Ovary (tissue), 7 donors: ENCODE measurements at regions not wholly inside any gene's neighbourhood (a gene's known extent, or its start where the extent isn't known, plus 50 kb on each side); places are given as distances from the start of the nearest gene placed in this dataset.

Experiments
- DNase-seq, 5 donors: peaks; one replicate each; pipeline ENCODE4 v3.0.0-alpha.2; 2019 to 2020
- H3K27ac ChIP-seq, 2 donors: fragments of 200-600 bp; one replicate each; pipeline versions ENCODE4 v1.5.1 to v1.8.0; 2019 to 2022
- H3K27me3 ChIP-seq: fragments of 200-600 bp; one replicate; pipeline ENCODE4 v1.8.0; 2022
- H3K36me3 ChIP-seq: fragments of 200-600 bp; sonication (generic); one replicate; pipeline ENCODE4 v1.5.1; 2019
- H3K4me1 ChIP-seq: one replicate; pipeline ENCODE4 v1.8.1; 2013; ENCODE audit warnings: mild to moderate bottlenecking, moderate library complexity; ENCODE audit not compliant: insufficient read depth
- H3K4me3 ChIP-seq: fragments of 200-600 bp; sonication (generic); one replicate; pipeline ENCODE4 v1.5.1; 2017
- H3K9me3 ChIP-seq, 2 donors: fragments of 200-600 bp in 1 of 2; sonication (generic) in 1 of 2; one replicate each; pipeline versions ENCODE4 v1.5.1 to v1.8.1; 2013 to 2019; ENCODE audit warnings: mild to moderate bottlenecking in 1 of 2, moderate library complexity in 1 of 2
- CTCF ChIP-seq, 3 donors: fragments of 450-650 bp in 2 of 3; fragments of 200-600 bp in 1 of 3; IDR thresholded peaks; one replicate each; pipeline versions ENCODE4 v1.5.1 to v1.8.0; 2016 to 2022; ENCODE audit warnings: antibody characterized with exemption in 3 of 3, mild to moderate bottlenecking in 1 of 3
- EP300 ChIP-seq: sonication (generic); formaldehyde crosslinking; IDR thresholded peaks from one replicate; pipeline ENCODE4 v1.6.1; 2017; ENCODE audit warnings: antibody characterized with exemption
- POLR2A ChIP-seq: fragments of 450-650 bp; IDR thresholded peaks from one replicate; pipeline ENCODE4 v1.6.1; 2017; ENCODE audit warnings: antibody characterized with exemption, mild to moderate bottlenecking, moderate library complexity
- WGBS, 3 donors: extraction: QIAGEN DNeasy Blood & Tissue Kit in 1 of 3; methylation state at CpG; one replicate each; pipeline versions ENCODE4 v1.1.5 to v1.1.7; 2013 to 2017; 5-methylcytosine and 5-hydroxymethylcytosine counted together
- intact Hi-C, 4 donors: fragments of 100-400 bp; cut with DNase I; formaldehyde crosslinking; loops; one replicate each; pipeline versions ENCODE4 v1.11.0 to v1.15.1; 2022 to 2023
- donor health status: DM: no; HTN: no; CAD: no; lungs with moderate emphysema.
- donor health status: DM: no; HTN: no; CAD: no.
- donor health status: Bipolar disorder and iron deficiency.
- donor health status: DM: no; HTN: no; CAD: no.
- donor health status: DM: yes; HTN: yes; CAD: no.

- Histone ChIP-seq H3K4me1 (no peaks in the 10 kb centered on the region), H3K27me3 (no peaks in the 10 kb centered on the region), H3K9me3 (no peaks in the 10 kb centered on the region), H3K27ac (no peak overlapping the region), H3K4me3 (no peak overlapping the region), H3K36me3 (no peaks in the 10 kb centered on the region)
- WGBS, 3 donors = 51 to 65% (median 58%) methylated on average over 2 of the region's 2 CpGs
- TF ChIP-seq POLR2A = no peak
- no peak for TF ChIP-seq CTCF (IDR thresholded peaks at IDR 0.05)
- no peak for TF ChIP-seq EP300
- no peak for DNase-seq
- intact Hi-C loops = no loop called here
Measured at GRCh38 chr2:226413498-226414130, 386.0 kb downstream of the IRS1 start.

GRCh38 chr2:226411727-226412360, 387.8 kb downstream of the IRS1 start:
- Histone ChIP-seq H3K36me3 (no peaks in the 10 kb centered on the region), H3K27ac (no peak overlapping the region), H3K27me3 (no peaks in the 10 kb centered on the region), H3K9me3 (no peaks in the 10 kb centered on the region), H3K4me1 (no peaks in the 10 kb centered on the region), H3K4me3 (no peak overlapping the region)
- no peak for DNase-seq
- intact Hi-C loops = no loop called here
- WGBS, 3 donors = 94 to 96% (median 96%) methylated on average over 4 of the region's 4 CpGs
- TF ChIP-seq EP300 = no peak
- TF ChIP-seq POLR2A = no peak
- TF ChIP-seq CTCF (IDR thresholded peaks at IDR 0.05) = no peak

GRCh38 chr2:226411205-226411604, 388.4 kb downstream of the IRS1 start:
- no peak overlapping the region for H3K27ac ChIP-seq
- no peak overlapping the region for H3K4me3 ChIP-seq
- intact Hi-C loops = no loop called here
- no peak for TF ChIP-seq POLR2A
- TF ChIP-seq CTCF (IDR thresholded peaks at IDR 0.05) = no peak
- TF ChIP-seq EP300 = no peak
- WGBS, 3 donors = 97 to 98% (median 98%) methylated on average over 3 of the region's 3 CpGs
- H3K27me3 ChIP-seq = no peaks in the 10 kb centered on the region
- no peaks in the 10 kb centered on the region for H3K9me3 ChIP-seq
- H3K4me1 ChIP-seq = no peaks in the 10 kb centered on the region
- DNase-seq = no peak
- no peaks in the 10 kb centered on the region for H3K36me3 ChIP-seq

- no peak overlapping the region for H3K27ac ChIP-seq
- no peaks in the 10 kb centered on the region for H3K36me3 ChIP-seq
- intact Hi-C loops = no loop called here
- no peak for DNase-seq
- no peak for TF ChIP-seq POLR2A
- TF ChIP-seq EP300 = no peak
- TF ChIP-seq CTCF (IDR thresholded peaks at IDR 0.05) = no peak
- H3K4me3 ChIP-seq = no peak overlapping the region
- H3K27me3 ChIP-seq = no peaks in the 10 kb centered on the region
- H3K4me1 ChIP-seq = no peaks in the 10 kb centered on the region
- WGBS, 3 donors = 39 to 71% (median 44%) methylated on average over 4 of the region's 4 CpGs
- no peaks in the 10 kb centered on the region for H3K9me3 ChIP-seq
Measured at GRCh38 chr2:226410247-226410835, 389.3 kb downstream of the IRS1 start.
